Suppressor macrophage treated with lipopolysaccharide for 4 hours (primary cell): ENCODE measurements at regions not wholly inside any gene's neighbourhood (a gene's known extent, or its start where the extent isn't known, plus 50 kb on each side); places are given as distances from the start of the nearest gene placed in this dataset.

ENCODE experiments used
- DNase-seq: peaks from one replicate; pipeline ENCODE4 v3.0.0-alpha.2; 2020

GRCh38 chr6:139592011-139592410 is 217.6 kb upstream of the CITED2 start:
- DNase-seq: no peak

GRCh38 chr6:139591075-139591865 is 216.8 kb upstream of the CITED2 start:
- DNase-seq: peak; percentile 42

GRCh38 chr6:139590206-139590605 is 215.8 kb upstream of the CITED2 start:
- no peak for DNase-seq

- DNase-seq: no peak
Measured at GRCh38 chr6:139588734-139589593, 214.5 kb upstream of the CITED2 start.

- DNase-seq: no peak
Measured at GRCh38 chr6:139588076-139588639, 213.7 kb upstream of the CITED2 start.

- no peak for DNase-seq
Measured at GRCh38 chr6:139587469-139587868, 213.0 kb upstream of the CITED2 start.

- DNase-seq: no peak
Measured at GRCh38 chr6:139586273-139586672, 211.8 kb upstream of the CITED2 start.

GRCh38 chr6:139584599-139584998 is 210.2 kb upstream of the CITED2 start:
- no peak for DNase-seq

GRCh38 chr6:139583420-139583819 is 209.0 kb upstream of the CITED2 start:
- DNase-seq: no peak

GRCh38 chr6:139582956-139583355 is 208.5 kb upstream of the CITED2 start:
- no peak for DNase-seq

GRCh38 chr6:139581485-139581865 is 207.0 kb upstream of the CITED2 start:
- DNase-seq: no peak

GRCh38 chr6:139580592-139581484 is 206.4 kb upstream of the CITED2 start:
- DNase-seq: no peak

- no peak for DNase-seq
Measured at GRCh38 chr6:139577763-139578604, 203.5 kb upstream of the CITED2 start.

GRCh38 chr6:139577124-139577762 is 202.8 kb upstream of the CITED2 start:
- no peak for DNase-seq

GRCh38 chr6:139572001-139572400 is 197.6 kb upstream of the CITED2 start:
- DNase-seq: no peak

GRCh38 chr6:139570166-139570565 is 195.7 kb upstream of the CITED2 start:
- no peak for DNase-seq

- peak; percentile 73 for DNase-seq
Measured at GRCh38 chr6:139569566-139569965, 195.1 kb upstream of the CITED2 start.

GRCh38 chr6:139568956-139569538 is 194.6 kb upstream of the CITED2 start:
- no peak for DNase-seq

- peak; percentile 53 for DNase-seq
Measured at GRCh38 chr6:139568151-139568955, 193.9 kb upstream of the CITED2 start.

GRCh38 chr6:139567095-139567494 is 192.6 kb upstream of the CITED2 start:
- no peak for DNase-seq
